Nephron (organoid): ENCODE measurements at regions not wholly inside any gene's neighbourhood (a gene's known extent, or its start where the extent isn't known, plus 50 kb on each side); places are given as distances from the start of the nearest gene placed in this dataset.

Source experiments
- H3K27ac Mint-ChIP-seq, 3 experiments: 2 replicates each; pipeline ENCODE4 v1.8.0; 2020; ENCODE audit warnings: mixed read lengths in 3 of 3, mild to moderate bottlenecking in 2 of 3, moderate library complexity in 1 of 3
- H3K27me3 Mint-ChIP-seq: 2 replicates; pipeline ENCODE4 v1.8.0; 2021; ENCODE audit warnings: low read depth, mild to moderate bottlenecking, moderate library complexity, mixed read lengths
- H3K36me3 Mint-ChIP-seq: 2 replicates; pipeline ENCODE4 v1.8.0; 2020; ENCODE audit warnings: low read depth, mixed read lengths
- H3K4me1 Mint-ChIP-seq: 2 replicates; pipeline ENCODE4 v1.8.0; 2020; ENCODE audit warnings: mixed read lengths
- H3K4me3 Mint-ChIP-seq, 3 experiments: 2 replicates each; pipeline ENCODE4 v1.8.0; 2020; ENCODE audit warnings: mild to moderate bottlenecking in 3 of 3, mixed read lengths in 3 of 3, moderate library complexity in 2 of 3
- H3K9me3 Mint-ChIP-seq: 2 replicates; pipeline ENCODE4 v1.8.0; 2020; ENCODE audit warnings: mixed read lengths
- TF ChIP-seq, protein P1 (sequence below), 3 experiments: fragments of 200-600 bp; sonication (generic); IDR thresholded peaks; one replicate each; pipeline ENCODE4 v1.5.0; 2021; ENCODE audit warnings: antibody characterized with exemption in 3 of 3; ENCODE audit not compliant: unreplicated experiment in 3 of 3

DNA sequence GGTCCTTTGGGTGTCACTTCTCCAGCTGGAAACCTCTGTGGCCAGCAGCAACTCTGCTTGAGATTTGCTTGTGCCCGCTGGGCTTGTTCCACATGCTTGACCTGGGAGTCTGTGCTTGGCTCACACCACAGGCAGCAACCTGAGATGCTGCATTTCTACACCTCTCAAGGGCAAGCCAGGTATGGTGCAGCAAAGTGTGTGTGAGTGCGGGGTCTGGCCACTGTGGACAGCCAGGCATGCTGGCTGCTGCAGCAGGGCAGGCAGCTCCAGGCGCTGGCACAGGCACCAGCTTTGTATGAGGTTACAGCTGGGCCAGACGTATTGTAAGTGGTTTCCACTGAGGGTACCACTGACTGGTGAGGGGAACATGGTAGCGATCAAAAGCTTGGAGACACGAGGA is 242.0 kb downstream of the PTGER3 start:
- Mint-ChIP-seq H3K27ac (no peak overlapping the region), H3K9me3 (peaks cover 6% of the 10 kb centered on the region), H3K36me3 (no peaks in the 10 kb centered on the region), H3K4me1 (no peaks in the 10 kb centered on the region), H3K4me3 (no peak overlapping the region), H3K27me3 (peaks cover 6% of the 10 kb centered on the region)
- TF ChIP-seq, protein P1, sequence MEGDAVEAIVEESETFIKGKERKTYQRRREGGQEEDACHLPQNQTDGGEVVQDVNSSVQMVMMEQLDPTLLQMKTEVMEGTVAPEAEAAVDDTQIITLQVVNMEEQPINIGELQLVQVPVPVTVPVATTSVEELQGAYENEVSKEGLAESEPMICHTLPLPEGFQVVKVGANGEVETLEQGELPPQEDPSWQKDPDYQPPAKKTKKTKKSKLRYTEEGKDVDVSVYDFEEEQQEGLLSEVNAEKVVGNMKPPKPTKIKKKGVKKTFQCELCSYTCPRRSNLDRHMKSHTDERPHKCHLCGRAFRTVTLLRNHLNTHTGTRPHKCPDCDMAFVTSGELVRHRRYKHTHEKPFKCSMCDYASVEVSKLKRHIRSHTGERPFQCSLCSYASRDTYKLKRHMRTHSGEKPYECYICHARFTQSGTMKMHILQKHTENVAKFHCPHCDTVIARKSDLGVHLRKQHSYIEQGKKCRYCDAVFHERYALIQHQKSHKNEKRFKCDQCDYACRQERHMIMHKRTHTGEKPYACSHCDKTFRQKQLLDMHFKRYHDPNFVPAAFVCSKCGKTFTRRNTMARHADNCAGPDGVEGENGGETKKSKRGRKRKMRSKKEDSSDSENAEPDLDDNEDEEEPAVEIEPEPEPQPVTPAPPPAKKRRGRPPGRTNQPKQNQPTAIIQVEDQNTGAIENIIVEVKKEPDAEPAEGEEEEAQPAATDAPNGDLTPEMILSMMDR (IDR thresholded peaks at IDR 0.05; ENCODE audit: unreplicated experiment in 3 of 3): no peak

DNA sequence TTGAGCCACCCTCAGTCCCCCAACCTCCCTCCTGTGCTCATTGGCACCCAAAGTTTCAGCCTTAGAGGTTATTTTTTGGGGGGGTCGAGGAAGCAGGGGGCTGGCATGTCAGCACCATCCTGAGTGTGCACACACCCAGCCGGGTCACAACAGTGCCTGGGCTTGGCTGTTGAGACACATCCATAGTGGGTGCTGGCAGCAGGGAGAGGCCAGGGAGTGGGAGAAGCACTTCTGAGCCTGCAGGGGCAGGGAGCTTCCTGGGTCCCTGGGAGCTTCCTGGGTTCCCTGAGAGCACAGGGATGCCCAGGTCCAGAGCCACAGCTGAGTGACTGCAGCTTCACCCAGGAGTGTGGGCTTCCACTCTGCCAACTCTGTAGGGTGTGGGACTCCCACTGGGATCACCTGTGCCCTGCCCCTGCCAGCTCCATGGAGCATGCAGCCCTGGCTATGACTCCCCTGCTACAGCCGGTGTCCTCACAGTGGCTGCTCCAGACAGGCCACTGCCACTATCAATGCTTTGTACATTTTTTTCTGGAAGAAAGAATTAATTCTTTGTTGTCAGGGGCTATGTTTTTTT is 240.4 kb downstream of the PTGER3 start:
- H3K27ac Mint-ChIP-seq: no peak overlapping the region
- no peaks in the 10 kb centered on the region for H3K4me1 Mint-ChIP-seq

DNA sequence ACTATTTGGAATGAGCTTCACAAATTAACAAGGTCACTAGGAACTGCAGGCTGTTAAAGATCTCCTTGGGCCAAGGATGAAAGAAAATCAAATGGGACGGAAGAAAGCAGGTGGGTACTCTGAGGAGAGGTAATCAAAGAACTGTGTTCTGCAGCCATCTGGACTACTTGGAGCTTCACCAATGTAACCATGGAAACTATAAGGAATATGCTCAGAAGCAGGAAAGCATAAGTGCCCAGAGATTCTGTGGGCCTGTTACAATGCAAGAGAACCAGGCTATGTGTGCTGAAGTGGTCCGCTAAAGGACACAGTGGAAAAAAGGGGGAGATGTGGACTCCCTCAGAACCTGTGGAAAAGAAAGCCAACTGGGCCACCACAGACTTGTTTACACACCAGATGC is 238.5 kb downstream of the PTGER3 start:
- no peak overlapping the region for H3K27ac Mint-ChIP-seq

More for the DNA sequence above, 240.4 kb downstream of the PTGER3 start:
- TF ChIP-seq, protein P1 (IDR thresholded peaks at IDR 0.05; ENCODE audit: unreplicated experiment in 3 of 3): no peak
- Mint-ChIP-seq H3K36me3 (no peaks in the 10 kb centered on the region), H3K27me3 (peaks cover 6% of the 10 kb centered on the region), H3K9me3 (peaks cover 3% of the 10 kb centered on the region), H3K4me3 (no peak overlapping the region)

DNA sequence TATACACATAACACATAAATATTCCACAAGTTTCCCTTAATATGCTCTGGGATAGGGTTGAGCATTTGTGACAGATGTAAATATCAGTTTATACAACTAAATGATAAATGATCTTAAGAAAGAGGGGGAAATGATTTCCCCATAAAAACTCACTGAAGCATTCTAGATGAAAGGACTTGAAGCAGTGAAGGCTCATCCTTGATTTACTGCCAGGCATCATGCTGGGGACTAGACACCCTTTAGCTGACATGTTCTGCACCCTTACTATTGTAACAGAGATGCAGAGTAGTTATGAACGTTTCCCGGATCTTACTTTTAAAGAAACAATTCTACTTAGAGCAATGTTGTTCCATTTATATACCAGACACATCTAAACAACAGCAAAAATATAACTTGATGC is 235.8 kb downstream of the PTGER3 start:
- Mint-ChIP-seq H3K27me3 (peaks cover 8% of the 10 kb centered on the region), H3K4me1 (no peaks in the 10 kb centered on the region), H3K9me3 (no peaks in the 10 kb centered on the region), H3K4me3 (no peak overlapping the region), H3K27ac (no peak overlapping the region), H3K36me3 (no peaks in the 10 kb centered on the region)
- TF ChIP-seq, protein P1 (IDR thresholded peaks at IDR 0.05; ENCODE audit: unreplicated experiment in 3 of 3): no peak

More for the DNA sequence above, 238.5 kb downstream of the PTGER3 start:
- Mint-ChIP-seq H3K36me3 (no peaks in the 10 kb centered on the region), H3K4me1 (no peaks in the 10 kb centered on the region), H3K4me3 (no peak overlapping the region), H3K27me3 (peaks cover 14% of the 10 kb centered on the region), H3K9me3 (peaks cover 3% of the 10 kb centered on the region)
- TF ChIP-seq, protein P1 (IDR thresholded peaks at IDR 0.05; ENCODE audit: unreplicated experiment in 3 of 3): no peak

DNA sequence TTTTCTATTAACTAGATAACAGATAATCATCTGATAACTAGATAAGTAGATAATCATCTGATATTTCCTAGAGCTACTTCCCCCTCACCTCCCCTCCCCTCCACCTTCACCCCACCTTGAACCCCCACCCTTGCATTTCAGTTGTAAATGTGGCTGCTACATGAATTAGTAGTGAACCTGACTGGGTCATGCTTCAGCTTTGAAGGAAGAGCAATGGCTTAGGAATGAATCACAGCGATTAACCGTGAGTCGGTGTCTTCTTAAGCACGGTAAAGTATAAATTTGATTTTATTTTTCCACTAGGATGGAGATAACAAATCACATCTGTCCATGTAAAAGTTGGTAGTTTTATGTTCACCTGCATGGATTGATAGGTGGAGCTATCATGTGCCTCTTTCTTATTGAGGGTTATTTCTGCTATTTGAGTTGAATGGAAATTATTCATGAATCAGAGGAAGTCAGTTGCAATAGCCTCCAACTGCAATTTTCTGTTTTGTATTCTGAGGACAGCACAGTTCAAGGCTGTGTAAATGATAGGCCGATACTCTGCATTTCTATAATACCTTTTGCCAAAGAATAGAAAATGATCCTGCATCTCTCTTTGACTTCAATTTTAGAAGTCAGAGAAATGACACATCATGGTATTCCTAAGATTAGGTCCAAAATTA is 235.0 kb downstream of the PTGER3 start:
- H3K4me1 Mint-ChIP-seq: no peaks in the 10 kb centered on the region
- H3K27me3 Mint-ChIP-seq: peaks cover 8% of the 10 kb centered on the region
- no peak overlapping the region for H3K27ac Mint-ChIP-seq
- TF ChIP-seq, protein P1 (IDR thresholded peaks at IDR 0.05; ENCODE audit: unreplicated experiment in 3 of 3): no peak
- H3K36me3 Mint-ChIP-seq: no peaks in the 10 kb centered on the region
- no peak overlapping the region for H3K4me3 Mint-ChIP-seq
- no peaks in the 10 kb centered on the region for H3K9me3 Mint-ChIP-seq

- TF ChIP-seq, protein P1 (IDR thresholded peaks at IDR 0.05; ENCODE audit: unreplicated experiment in 3 of 3): no peak
- Mint-ChIP-seq H3K27ac (no peak overlapping the region), H3K27me3 (peaks cover 4% of the 10 kb centered on the region), H3K4me3 (no peak overlapping the region), H3K36me3 (no peaks in the 10 kb centered on the region), H3K9me3 (no peaks in the 10 kb centered on the region), H3K4me1 (no peaks in the 10 kb centered on the region)
These were observed 229.2 kb downstream of the PTGER3 start for GRCh38 chr1:70818401-70818800.
